ENCODE measurements at regions not wholly inside any gene's neighbourhood (a gene's known extent, or its start where the extent isn't known, plus 50 kb on each side); places are given as distances from the start of the nearest gene placed in this dataset.

- TF ChIP-seq CTCF (IDR thresholded peaks at IDR 0.05) (no peak), POLR2A (IDR thresholded peaks at IDR 0.05) (no peak)
Observed at GRCh38 chr13:97520061-97520460, 86.1 kb downstream of the RAP2A start.
